PC-3 (cell line): ENCODE measurements at regions not wholly inside any gene's neighbourhood (a gene's known extent, or its start where the extent isn't known, plus 50 kb on each side); places are given as distances from the start of the nearest gene placed in this dataset.

Experiments
- ATAC-seq: fragments of 200-7000 bp; cut with Tn5 transposase; 2 replicates; pipeline ENCODE4 v1.9.1; 2020; ENCODE audit warnings: mild to moderate bottlenecking, moderate library complexity
- BruUV-seq: library from RNA; stranded (reverse); fragments of 400-500 nt; replicated peaks from 2 replicates; lab custom pipeline; 2021; lab: Mats Ljungman, UMichigan
- CTCF ChIA-PET: fragments of 300-600 bp; sonication (Branson Sonifier 250); formaldehyde crosslinking; loops from one replicate; lab custom pipeline; 2022; ENCODE audit warnings: antibody characterized with exemption; lab: Charles Lee
- POLR2A ChIA-PET: fragments of 300-600 bp; sonication (Branson Sonifier 250); formaldehyde crosslinking; loops from one replicate; lab custom pipeline; 2022; ENCODE audit warnings: antibody characterized with exemption; ENCODE audit not compliant: unreplicated experiment; lab: Charles Lee
- DNase-seq: peaks from one replicate; pipeline ENCODE4 v3.0.0-alpha.2; 2015
- H2AFZ ChIP-seq: fragments of 300-600 bp; sonication (generic); 2 replicates; pipeline ENCODE4 v1.6.0; 2016; ENCODE audit warnings: antibody characterized with exemption, low read length
- H3F3A ChIP-seq: fragments of 300-600 bp; sonication (generic); one replicate; pipeline ENCODE4 v1.6.0; 2017; ENCODE audit warnings: antibody characterized with exemption, low read length, control low read depth, mild to moderate bottlenecking; ENCODE audit not compliant: unreplicated experiment
- H3K27ac ChIP-seq: fragments of 300-600 bp; sonication (generic); 2 replicates; pipeline ENCODE4 v1.5.1; 2016; ENCODE audit warnings: mild to moderate bottlenecking, low read length
- H3K27me3 ChIP-seq: fragments of 300-600 bp; sonication (generic); 2 replicates; pipeline ENCODE4 v1.6.1; 2016; ENCODE audit warnings: low read length, mixed read lengths
- H3K36me3 ChIP-seq: fragments of 300-600 bp; sonication (generic); 2 replicates; pipeline ENCODE4 v1.6.1; 2016; ENCODE audit warnings: low read depth, mixed run types, low read length, mixed read lengths
- H3K4me1 ChIP-seq: fragments of 300-600 bp; sonication (generic); 2 replicates; pipeline ENCODE4 v1.5.1; 2016; ENCODE audit warnings: low read length; ENCODE audit not compliant: insufficient read depth
- H3K4me2 ChIP-seq: fragments of 300-600 bp; sonication (generic); 2 replicates; pipeline ENCODE4 v1.6.0; 2016; ENCODE audit warnings: low read length
- H3K4me3 ChIP-seq: fragments of 300-600 bp; sonication (generic); 2 replicates; pipeline ENCODE4 v1.5.1; 2016; ENCODE audit warnings: mild to moderate bottlenecking, low read length, mixed read lengths
- H3K79me2 ChIP-seq: fragments of 300-600 bp; sonication (generic); 2 replicates; pipeline ENCODE4 v1.6.1; 2017; ENCODE audit warnings: low read length, mixed read lengths
- H3K9ac ChIP-seq: fragments of 300-600 bp; sonication (generic); 2 replicates; pipeline ENCODE4 v1.6.0; 2016; ENCODE audit warnings: mild to moderate bottlenecking, low read length
- H3K9me2 ChIP-seq: fragments of 300-600 bp; sonication (generic); replicated peaks from 2 replicates; pipeline ENCODE4 v1.6.1; 2016; ENCODE audit warnings: mixed run types, low read length, mixed read lengths
- H3K9me3 ChIP-seq: fragments of 300-600 bp; sonication (generic); 2 replicates; pipeline ENCODE4 v1.6.1; 2016; ENCODE audit warnings: low read length, mixed read lengths
- H4K20me1 ChIP-seq: fragments of 300-600 bp; sonication (generic); 2 replicates; pipeline ENCODE4 v1.6.1; 2016; ENCODE audit warnings: low read length, mixed read lengths
- EZH2 ChIP-seq: fragments of 300-600 bp; sonication (generic); IDR thresholded peaks from one replicate; pipeline ENCODE4 v1.6.1; 2017; ENCODE audit warnings: antibody characterized with exemption, mild to moderate bottlenecking, low read length; ENCODE audit not compliant: unreplicated experiment
- EZH2phosphoT487 ChIP-seq: fragments of 300-600 bp; sonication (generic); IDR thresholded peaks from 2 replicates; pipeline ENCODE4 v1.6.1; 2018; ENCODE audit warnings: mild to moderate bottlenecking, antibody characterized with exemption, low read length, borderline replicate concordance
- intact Hi-C: fragments of 100-400 bp; cut with micrococcal nuclease; formaldehyde crosslinking; loops from 2 replicates; pipeline ENCODE4 v1.9.0; 2023
- TF ChIP-seq, protein P1 (sequence below): fragments of 300-600 bp; sonication (generic); conservative IDR thresholded peaks from 2 replicates; pipeline ENCODE4 v1.5.1; 2017; ENCODE audit warnings: antibody characterized with exemption, low read depth, mild to moderate bottlenecking, low read length

DNA sequence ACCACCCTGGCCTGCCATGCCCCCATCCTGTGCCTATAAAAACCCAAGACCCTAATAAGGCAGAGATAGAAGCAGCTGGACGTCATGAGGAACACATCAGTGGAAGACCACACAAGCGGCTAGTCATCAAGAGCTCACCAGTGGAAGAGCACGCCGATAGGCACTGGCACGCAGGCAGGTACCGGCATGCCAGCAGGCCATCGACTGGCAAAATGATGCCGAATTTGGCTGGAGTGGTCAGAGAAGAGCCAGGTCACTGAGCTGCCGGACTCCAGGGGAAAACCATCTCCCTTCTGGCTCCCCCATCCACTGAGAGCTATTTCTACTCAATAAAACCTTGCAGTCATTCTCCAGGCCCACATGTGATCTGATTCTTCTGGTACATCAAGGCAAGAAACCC, 227.6 kb upstream of the EXOC2 start:
- Histone ChIP-seq H3K27me3 (peaks cover 73% of the 10 kb centered on the region), H3K36me3 (no peaks in the 10 kb centered on the region), H3K4me1 (no peaks in the 10 kb centered on the region), H3K4me2 (no peak overlapping the region), H4K20me1 (no peaks in the 10 kb centered on the region), H3K79me2 (no peaks in the 10 kb centered on the region), H3K9me2 (no peaks in the 10 kb centered on the region), H2AFZ (no peak overlapping the region), H3K4me3 (no peak overlapping the region), H3K27ac (no peak overlapping the region), H3K9ac (no peak overlapping the region), H3F3A (no peaks in the 10 kb centered on the region), H3K9me3 (no peaks in the 10 kb centered on the region)
- CTCF ChIA-PET: no interaction called here
- no peak for ATAC-seq
- POLR2A ChIA-PET: no interaction called here
- TF ChIP-seq EZH2: no peak
- no peak for TF ChIP-seq EZH2phosphoT487
- TF ChIP-seq, protein P1, sequence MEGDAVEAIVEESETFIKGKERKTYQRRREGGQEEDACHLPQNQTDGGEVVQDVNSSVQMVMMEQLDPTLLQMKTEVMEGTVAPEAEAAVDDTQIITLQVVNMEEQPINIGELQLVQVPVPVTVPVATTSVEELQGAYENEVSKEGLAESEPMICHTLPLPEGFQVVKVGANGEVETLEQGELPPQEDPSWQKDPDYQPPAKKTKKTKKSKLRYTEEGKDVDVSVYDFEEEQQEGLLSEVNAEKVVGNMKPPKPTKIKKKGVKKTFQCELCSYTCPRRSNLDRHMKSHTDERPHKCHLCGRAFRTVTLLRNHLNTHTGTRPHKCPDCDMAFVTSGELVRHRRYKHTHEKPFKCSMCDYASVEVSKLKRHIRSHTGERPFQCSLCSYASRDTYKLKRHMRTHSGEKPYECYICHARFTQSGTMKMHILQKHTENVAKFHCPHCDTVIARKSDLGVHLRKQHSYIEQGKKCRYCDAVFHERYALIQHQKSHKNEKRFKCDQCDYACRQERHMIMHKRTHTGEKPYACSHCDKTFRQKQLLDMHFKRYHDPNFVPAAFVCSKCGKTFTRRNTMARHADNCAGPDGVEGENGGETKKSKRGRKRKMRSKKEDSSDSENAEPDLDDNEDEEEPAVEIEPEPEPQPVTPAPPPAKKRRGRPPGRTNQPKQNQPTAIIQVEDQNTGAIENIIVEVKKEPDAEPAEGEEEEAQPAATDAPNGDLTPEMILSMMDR: no peak
- no TSS peak for BruUV-seq
- intact Hi-C loops: no loop called here
- no peak for DNase-seq

DNA sequence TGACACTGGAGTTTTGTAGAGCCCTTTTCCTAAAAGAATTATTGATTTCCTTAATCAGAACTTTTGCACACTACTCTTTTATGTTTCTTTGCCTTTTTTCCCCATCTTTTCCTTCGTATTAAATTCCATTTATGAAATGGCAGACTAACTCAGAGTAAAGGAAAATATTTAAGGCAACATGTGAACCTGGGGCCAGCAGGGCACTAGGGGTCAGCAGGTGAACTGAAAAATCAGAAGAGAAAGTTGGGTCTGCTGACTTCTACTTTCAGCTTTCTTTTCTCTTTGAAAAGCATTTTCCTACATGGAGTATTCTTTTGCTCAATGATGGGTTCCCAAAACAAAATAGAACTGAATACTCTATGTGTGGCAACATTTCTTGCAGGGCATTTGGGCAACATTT, 226.6 kb upstream of the EXOC2 start:
- no peak for TF ChIP-seq EZH2phosphoT487
- TF ChIP-seq, protein P1: no peak
- no peak for TF ChIP-seq EZH2
- no peaks in the 10 kb centered on the region for H3F3A ChIP-seq
- H4K20me1 ChIP-seq: no peaks in the 10 kb centered on the region
- H2AFZ ChIP-seq: no peak overlapping the region
- H3K27me3 ChIP-seq: peaks cover 82% of the 10 kb centered on the region
- ATAC-seq: no peak
- no TSS peak for BruUV-seq
- no peak overlapping the region for H3K9ac ChIP-seq
- no peak overlapping the region for H3K4me2 ChIP-seq
- no peaks in the 10 kb centered on the region for H3K9me2 ChIP-seq
- H3K79me2 ChIP-seq: no peaks in the 10 kb centered on the region
- no peaks in the 10 kb centered on the region for H3K36me3 ChIP-seq
- H3K9me3 ChIP-seq: no peaks in the 10 kb centered on the region
- no peak overlapping the region for H3K27ac ChIP-seq
- H3K4me1 ChIP-seq: no peaks in the 10 kb centered on the region
- intact Hi-C loops: no loop called here
- POLR2A ChIA-PET: no interaction called here
- no peak overlapping the region for H3K4me3 ChIP-seq
- CTCF ChIA-PET: no interaction called here
- no peak for DNase-seq

DNA sequence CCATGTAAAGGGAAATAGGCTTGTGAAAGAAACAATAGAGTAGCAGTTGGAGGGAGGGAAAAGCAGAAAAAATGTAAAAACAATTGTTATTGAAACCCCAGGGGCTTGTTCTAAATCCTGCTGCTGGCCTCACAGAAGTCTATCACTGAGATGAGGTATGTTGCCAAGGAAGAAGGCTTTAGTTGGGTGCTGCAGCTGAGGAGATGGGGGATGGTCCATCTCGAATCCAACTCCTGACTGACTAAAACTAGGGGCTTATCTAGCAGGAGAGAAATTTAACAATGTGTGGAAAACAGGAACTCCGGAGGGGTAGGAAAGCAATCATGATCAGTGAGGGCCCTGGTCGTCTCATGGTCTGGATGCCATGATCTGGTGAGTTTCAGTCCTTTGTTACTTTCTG, 225.0 kb upstream of the EXOC2 start:
- DNase-seq: no peak
- Histone ChIP-seq H3F3A (no peaks in the 10 kb centered on the region), H3K79me2 (no peaks in the 10 kb centered on the region), H3K4me2 (no peak overlapping the region), H3K27me3 (peaks cover 78% of the 10 kb centered on the region), H3K9me2 (no peaks in the 10 kb centered on the region), H2AFZ (no peak overlapping the region), H3K27ac (no peak overlapping the region), H3K36me3 (no peaks in the 10 kb centered on the region), H3K9ac (no peak overlapping the region), H3K4me1 (no peaks in the 10 kb centered on the region), H3K4me3 (no peak overlapping the region), H4K20me1 (no peaks in the 10 kb centered on the region), H3K9me3 (no peaks in the 10 kb centered on the region)
- ChIA-PET POLR2A (no interaction called here), CTCF (no interaction called here)
- ATAC-seq: no peak
- no TSS peak for BruUV-seq
- TF ChIP-seq EZH2 (no peak), EZH2phosphoT487 (no peak)
- TF ChIP-seq, protein P1: no peak
- intact Hi-C loops: no loop called here
